ENCODE measurements at regions not wholly inside any gene's neighbourhood (a gene's known extent, or its start where the extent isn't known, plus 50 kb on each side); places are given as distances from the start of the nearest gene placed in this dataset.

- TF ChIP-seq CTCF (IDR thresholded peaks at IDR 0.05) (no peak), POLR2A (IDR thresholded peaks at IDR 0.05) (no peak), EP300 (IDR thresholded peaks at IDR 0.05) (no peak)
Measured at GRCh38 chr4:189740873-189741272, 199.8 kb upstream of the FRG1 start.

All from gastroesophageal sphincter (tissue), 3 donors.